Neutrophil (primary cell): ENCODE measurements at regions not wholly inside any gene's neighbourhood (a gene's known extent, or its start where the extent isn't known, plus 50 kb on each side); places are given as distances from the start of the nearest gene placed in this dataset.
A peak's percentile ranks its signal among the peaks of the same experiment; 100 is the strongest.

Experiments
- H3K27ac ChIP-seq: fragments of 200-600 bp; sonication (generic); 2 replicates; pipeline ENCODE4 v1.5.1; 2016; ENCODE audit warnings: mild to moderate bottlenecking, moderate library complexity
- H3K27me3 ChIP-seq: fragments of 200-600 bp; sonication (generic); 2 replicates; pipeline ENCODE4 v1.6.0; 2016; ENCODE audit warnings: mild to moderate bottlenecking
- H3K36me3 ChIP-seq: fragments of 200-600 bp; sonication (generic); 2 replicates; pipeline ENCODE4 v1.5.1; 2017
- H3K4me1 ChIP-seq, 2 experiments: fragments of 200-600 bp in 1 of 2; sonication (generic) in 1 of 2; 1 replicate in 1 of 2; 2 replicates in 1 of 2; pipeline versions ENCODE4 v1.5.1 to v1.6.1; 2013 to 2016; ENCODE audit warnings: low read depth in 1 of 2, low read length in 1 of 2, mild to moderate bottlenecking in 1 of 2, moderate library complexity in 1 of 2; ENCODE audit not compliant: control insufficient read depth in 1 of 2, insufficient read depth in 1 of 2
- H3K4me3 ChIP-seq, 2 experiments: fragments of 200-600 bp in 1 of 2; sonication (generic) in 1 of 2; 1 replicate in 1 of 2; 2 replicates in 1 of 2; pipeline ENCODE4 v1.5.1; 2013 to 2016; ENCODE audit warnings: low read depth in 1 of 2, low read length in 1 of 2, mild to moderate bottlenecking in 1 of 2, moderate library complexity in 1 of 2
- H3K9me3 ChIP-seq: fragments of 200-600 bp; sonication (generic); 2 replicates; pipeline ENCODE4 v1.5.1; 2016
- TF ChIP-seq, protein P1 (sequence below): fragments of 200-600 bp; sonication (generic); IDR thresholded peaks from 2 replicates; pipeline ENCODE4 v1.5.1; 2016; ENCODE audit warnings: antibody characterized with exemption

DNA sequence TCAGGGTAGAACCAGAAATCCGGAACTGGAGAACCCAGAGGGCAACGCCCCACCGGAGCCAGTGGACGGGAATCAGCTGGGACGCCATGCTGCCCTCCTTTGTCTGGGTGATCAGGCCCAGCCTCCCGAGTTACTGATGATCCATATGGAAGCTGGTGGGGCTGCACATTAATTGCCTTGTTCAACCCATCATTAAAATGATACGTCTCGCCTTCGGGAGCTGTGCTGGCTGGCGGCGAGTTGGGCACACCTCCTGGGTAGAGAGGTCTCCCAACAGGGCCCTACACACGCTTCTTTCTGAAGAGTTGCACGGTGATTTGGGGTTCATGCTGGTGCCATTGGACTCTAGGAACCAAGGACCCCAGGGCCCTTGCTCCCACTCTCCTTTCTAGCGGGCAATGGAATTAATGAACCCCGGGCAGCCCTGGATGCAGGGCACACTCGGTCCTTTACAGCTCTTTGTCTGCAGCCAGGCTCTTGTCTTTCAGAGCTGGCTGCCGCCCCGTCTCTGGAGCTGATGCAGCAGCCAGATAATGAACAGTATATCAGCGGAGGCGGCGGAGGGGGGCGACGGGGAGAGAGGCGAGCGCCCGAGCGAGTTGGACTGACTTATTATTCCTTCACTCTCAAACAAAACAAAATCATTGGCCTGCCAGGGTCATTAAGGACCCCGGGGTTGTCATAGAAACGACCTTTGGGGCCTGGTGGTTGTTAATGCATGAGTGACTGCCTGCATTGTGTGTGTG, 412.2 kb upstream of the ZMIZ1 start:
- TF ChIP-seq, protein P1, sequence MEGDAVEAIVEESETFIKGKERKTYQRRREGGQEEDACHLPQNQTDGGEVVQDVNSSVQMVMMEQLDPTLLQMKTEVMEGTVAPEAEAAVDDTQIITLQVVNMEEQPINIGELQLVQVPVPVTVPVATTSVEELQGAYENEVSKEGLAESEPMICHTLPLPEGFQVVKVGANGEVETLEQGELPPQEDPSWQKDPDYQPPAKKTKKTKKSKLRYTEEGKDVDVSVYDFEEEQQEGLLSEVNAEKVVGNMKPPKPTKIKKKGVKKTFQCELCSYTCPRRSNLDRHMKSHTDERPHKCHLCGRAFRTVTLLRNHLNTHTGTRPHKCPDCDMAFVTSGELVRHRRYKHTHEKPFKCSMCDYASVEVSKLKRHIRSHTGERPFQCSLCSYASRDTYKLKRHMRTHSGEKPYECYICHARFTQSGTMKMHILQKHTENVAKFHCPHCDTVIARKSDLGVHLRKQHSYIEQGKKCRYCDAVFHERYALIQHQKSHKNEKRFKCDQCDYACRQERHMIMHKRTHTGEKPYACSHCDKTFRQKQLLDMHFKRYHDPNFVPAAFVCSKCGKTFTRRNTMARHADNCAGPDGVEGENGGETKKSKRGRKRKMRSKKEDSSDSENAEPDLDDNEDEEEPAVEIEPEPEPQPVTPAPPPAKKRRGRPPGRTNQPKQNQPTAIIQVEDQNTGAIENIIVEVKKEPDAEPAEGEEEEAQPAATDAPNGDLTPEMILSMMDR: no peak
- Histone ChIP-seq H3K27ac (no peak overlapping the region), H3K4me1 (peaks cover 23 to 25% of the 10 kb centered on the region in 2 experiments), H3K36me3 (no peaks in the 10 kb centered on the region), H3K4me3 (no peak overlapping the region), H3K27me3 (peaks cover 21% of the 10 kb centered on the region), H3K9me3 (no peaks in the 10 kb centered on the region)

DNA sequence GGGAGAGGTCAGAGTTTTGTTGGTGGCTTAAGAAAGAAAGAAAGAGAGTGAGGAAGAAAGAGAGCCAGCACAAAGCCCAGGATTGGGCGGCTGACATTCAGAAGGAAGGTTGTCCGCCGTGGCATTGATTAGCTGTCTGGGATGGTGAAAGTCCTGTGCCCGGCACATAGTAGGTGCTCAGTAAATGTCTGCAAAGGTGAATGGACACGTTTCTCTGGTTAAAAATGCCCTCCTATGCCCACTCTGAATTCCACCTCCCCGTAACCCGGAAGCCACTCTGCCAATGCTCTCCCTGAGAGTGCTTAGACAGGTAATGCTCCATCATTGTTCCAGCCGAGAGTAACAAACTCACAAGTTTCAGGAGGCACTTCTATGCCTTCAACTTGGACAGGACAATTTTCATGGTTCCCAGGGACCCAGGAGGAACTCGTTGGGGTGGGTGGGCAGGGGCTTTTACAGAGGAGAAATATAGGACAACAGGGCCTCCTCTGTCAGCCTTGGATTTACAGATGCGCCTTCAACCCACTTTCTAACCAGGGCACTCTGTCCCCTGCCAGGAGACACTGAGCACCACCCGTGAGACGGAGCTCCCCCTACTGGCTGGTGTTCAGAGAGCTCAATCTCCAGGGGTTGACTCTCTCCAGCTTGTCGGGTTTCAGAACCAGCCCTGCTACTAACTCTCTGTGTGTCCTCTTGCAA, 411.5 kb upstream of the ZMIZ1 start:
- Histone ChIP-seq H3K9me3 (no peaks in the 10 kb centered on the region), H3K36me3 (no peaks in the 10 kb centered on the region), H3K27ac (no peak overlapping the region), H3K27me3 (peaks cover 21% of the 10 kb centered on the region), H3K4me3 (no peak overlapping the region), H3K4me1 (peaks cover 23 to 25% of the 10 kb centered on the region in 2 experiments)
- TF ChIP-seq, protein P1: peak; percentile 25

DNA sequence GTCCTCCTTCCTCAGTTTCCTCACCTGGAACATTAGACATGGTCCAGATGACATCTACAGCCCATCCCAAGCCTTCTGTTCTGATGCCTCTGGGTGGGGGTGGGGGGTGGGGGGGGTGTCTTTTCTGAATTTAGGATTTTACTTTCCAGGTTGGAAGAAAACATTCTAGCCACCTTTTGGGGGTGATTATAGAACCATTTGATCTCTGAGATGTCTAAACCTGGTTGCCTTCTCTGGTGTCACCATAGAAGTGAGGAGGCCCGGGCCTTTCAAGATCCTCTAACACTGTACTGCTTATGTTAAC, 411.0 kb upstream of the ZMIZ1 start:
- Histone ChIP-seq H3K4me3 (no peak overlapping the region), H3K9me3 (no peaks in the 10 kb centered on the region), H3K27ac (no peak overlapping the region), H3K27me3 (peaks cover 20% of the 10 kb centered on the region), H3K4me1 (peaks cover 23 to 25% of the 10 kb centered on the region in 2 experiments), H3K36me3 (no peaks in the 10 kb centered on the region)
- TF ChIP-seq, protein P1: no peak

DNA sequence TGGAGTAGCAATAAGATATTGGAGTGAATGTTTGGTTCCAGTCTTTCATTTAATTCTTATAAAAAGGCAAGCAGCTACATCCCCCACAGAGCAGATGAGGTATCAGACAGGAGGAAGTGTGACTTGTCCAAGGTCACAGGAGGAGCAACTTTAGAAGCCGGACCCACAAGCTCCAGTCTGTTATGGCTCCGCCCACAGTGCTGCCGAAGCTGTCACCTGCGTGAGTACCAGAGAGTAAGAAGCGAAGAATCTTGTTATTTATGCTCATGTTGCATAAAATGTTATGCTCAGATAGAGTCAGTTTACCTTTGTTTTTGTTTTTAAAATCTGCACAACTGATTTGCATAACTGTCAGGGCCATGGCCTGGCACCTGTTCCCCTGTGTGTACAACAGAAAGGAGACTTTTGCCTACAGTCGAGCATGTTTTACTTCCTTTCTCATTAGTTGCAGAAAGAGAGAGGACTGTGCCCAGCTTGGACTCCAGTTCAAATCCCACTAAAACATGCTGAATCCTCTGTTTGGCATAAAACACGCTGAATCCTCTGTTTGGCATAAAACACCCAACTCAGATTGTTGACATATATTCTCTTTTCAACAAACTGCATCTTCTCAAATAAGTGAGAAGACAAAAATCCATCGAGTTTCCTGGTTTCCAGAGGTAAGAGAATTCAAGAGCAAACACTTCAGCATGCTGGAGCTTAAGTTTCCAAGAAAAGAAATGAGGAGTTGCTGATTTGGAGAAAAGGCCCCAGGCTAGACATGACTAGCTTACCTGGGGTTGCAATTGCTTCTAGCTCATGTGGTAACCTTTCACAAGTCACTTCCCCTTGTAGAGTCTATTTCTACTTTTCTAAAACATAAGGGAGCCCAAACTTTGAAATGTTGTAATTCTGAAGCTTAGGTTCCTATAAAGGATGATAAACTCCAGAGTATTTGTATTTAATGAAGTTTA, 409.8 kb upstream of the ZMIZ1 start:
- peak overlapping the region; percentile 50 for H3K27ac ChIP-seq
- peaks cover 23 to 25% of the 10 kb centered on the region in 2 experiments for H3K4me1 ChIP-seq
- H3K4me3 ChIP-seq: no peak overlapping the region
- peaks cover 14% of the 10 kb centered on the region for H3K27me3 ChIP-seq
- H3K9me3 ChIP-seq: no peaks in the 10 kb centered on the region
- TF ChIP-seq, protein P1: no peak
- no peaks in the 10 kb centered on the region for H3K36me3 ChIP-seq

DNA sequence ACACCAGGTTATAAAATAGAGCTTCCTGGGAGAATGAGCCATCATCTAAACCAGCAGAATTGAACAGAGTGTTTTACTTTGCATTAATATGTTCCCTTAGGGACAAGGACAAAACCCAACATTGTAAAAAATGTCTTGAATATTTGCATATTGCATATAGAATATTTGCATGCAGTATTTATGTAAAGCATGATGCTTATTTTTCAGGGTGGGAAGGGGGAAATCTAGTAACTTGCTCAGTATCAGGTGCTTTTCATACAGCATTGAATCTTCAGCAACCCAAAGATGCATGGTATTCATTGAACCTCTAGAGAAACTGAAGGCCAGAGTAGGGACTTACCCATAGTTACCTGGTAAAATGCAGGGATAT, 409.2 kb upstream of the ZMIZ1 start:
- TF ChIP-seq, protein P1: no peak
- Histone ChIP-seq H3K36me3 (no peaks in the 10 kb centered on the region), H3K4me3 (no peak overlapping the region), H3K9me3 (peaks cover 3% of the 10 kb centered on the region), H3K27me3 (peaks cover 13% of the 10 kb centered on the region), H3K27ac (peak overlapping the region; percentile 50), H3K4me1 (peaks cover 23 to 25% of the 10 kb centered on the region in 2 experiments)
